Peyer's patch (tissue), 4 donors: ENCODE measurements at regions not wholly inside any gene's neighbourhood (a gene's known extent, or its start where the extent isn't known, plus 50 kb on each side); places are given as distances from the start of the nearest gene placed in this dataset.

Source experiments
- CTCF ChIP-seq, 6 experiments: fragments of 450-650 bp in 4 of 6; fragments of 200-600 bp in 2 of 6; sonication (generic) in 1 of 6; IDR thresholded peaks; one replicate each; pipeline ENCODE4 v1.5.1; 2017 to 2019; ENCODE audit warnings: antibody characterized with exemption in 6 of 6, mild to moderate bottlenecking in 3 of 6, moderate library complexity in 1 of 6
- POLR2A ChIP-seq, 2 donors: fragments of 450-650 bp; IDR thresholded peaks; one replicate each; pipeline ENCODE4 v1.5.1; 2017; ENCODE audit warnings: antibody characterized with exemption in 2 of 2, mild to moderate bottlenecking in 2 of 2, moderate library complexity in 2 of 2

- TF ChIP-seq POLR2A (IDR thresholded peaks at IDR 0.05) (no peak), CTCF (IDR thresholded peaks at IDR 0.05) (no peak)
These were observed 393.5 kb upstream of the TBL1XR1 start for GRCh38 chr3:177590826-177591225.
